ENCODE measurements at regions not wholly inside any gene's neighbourhood (a gene's known extent, or its start where the extent isn't known, plus 50 kb on each side); places are given as distances from the start of the nearest gene placed in this dataset.

GRCh38 chr2:103785432-103785831 is 1023.6 kb downstream of the TMEM182 start:
- TF ChIP-seq SP1 (IDR thresholded peaks at IDR 0.05) (no peak), SUZ12 (IDR thresholded peaks at IDR 0.05) (no peak), HDGF (IDR thresholded peaks at IDR 0.05; ENCODE audit: borderline replicate concordance) (no peak), ARNT (IDR thresholded peaks at IDR 0.05) (no peak), L3MBTL2 (conservative IDR thresholded peaks at IDR 0.05) (no peak), ELF4 (IDR thresholded peaks at IDR 0.05) (no peak), LEF1 (IDR thresholded peaks at IDR 0.05; ENCODE audit: borderline replicate concordance) (no peak), FOXM1 (IDR thresholded peaks at IDR 0.05; ENCODE audit: borderline replicate concordance) (no peak), FOXK2 (IDR thresholded peaks at IDR 0.05) (no peak), NFRKB (IDR thresholded peaks at IDR 0.05) (no peak), BHLHE40 (IDR thresholded peaks at IDR 0.05; ENCODE audit: borderline replicate concordance) (no peak), TARDBP (IDR thresholded peaks at IDR 0.05) (no peak), CTBP1 (IDR thresholded peaks at IDR 0.05; ENCODE audit: borderline replicate concordance) (no peak)
- TF ChIP-seq, protein P1, sequence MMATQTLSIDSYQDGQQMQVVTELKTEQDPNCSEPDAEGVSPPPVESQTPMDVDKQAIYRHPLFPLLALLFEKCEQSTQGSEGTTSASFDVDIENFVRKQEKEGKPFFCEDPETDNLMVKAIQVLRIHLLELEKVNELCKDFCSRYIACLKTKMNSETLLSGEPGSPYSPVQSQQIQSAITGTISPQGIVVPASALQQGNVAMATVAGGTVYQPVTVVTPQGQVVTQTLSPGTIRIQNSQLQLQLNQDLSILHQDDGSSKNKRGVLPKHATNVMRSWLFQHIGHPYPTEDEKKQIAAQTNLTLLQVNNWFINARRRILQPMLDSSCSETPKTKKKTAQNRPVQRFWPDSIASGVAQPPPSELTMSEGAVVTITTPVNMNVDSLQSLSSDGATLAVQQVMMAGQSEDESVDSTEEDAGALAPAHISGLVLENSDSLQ (IDR thresholded peaks at IDR 0.05) = no peak
